Nephron progenitor cell (in vitro differentiated cells): ENCODE measurements at regions not wholly inside any gene's neighbourhood (a gene's known extent, or its start where the extent isn't known, plus 50 kb on each side); places are given as distances from the start of the nearest gene placed in this dataset.

Experiments used
- DNase-seq: peaks from one replicate; pipeline ENCODE4 v3.0.0; 2021
- H3K27ac Mint-ChIP-seq: 2 replicates; pipeline ENCODE4 v1.8.0; 2021; ENCODE audit warnings: mild to moderate bottlenecking, moderate library complexity, mixed read lengths
- H3K27me3 Mint-ChIP-seq: 2 replicates; pipeline ENCODE4 v1.8.0; 2021; ENCODE audit warnings: mild to moderate bottlenecking, low read depth, mixed read lengths; ENCODE audit not compliant: poor library complexity
- H3K36me3 Mint-ChIP-seq: 2 replicates; pipeline ENCODE4 v1.8.0; 2021; ENCODE audit warnings: low read depth, mixed read lengths
- H3K4me1 Mint-ChIP-seq: 2 replicates; pipeline ENCODE4 v1.8.0; 2021; ENCODE audit warnings: mixed read lengths
- H3K4me3 Mint-ChIP-seq: 2 replicates; pipeline ENCODE4 v1.8.0; 2021; ENCODE audit warnings: mild to moderate bottlenecking, moderate library complexity, mixed read lengths
- H3K9me3 Mint-ChIP-seq: 2 replicates; pipeline ENCODE4 v1.8.0; 2021; ENCODE audit warnings: mild to moderate bottlenecking, moderate library complexity, mixed read lengths
- TF ChIP-seq, protein P1 (sequence below): fragments of 200-600 bp; sonication (generic); IDR thresholded peaks from 2 replicates; pipeline ENCODE4 v1.5.0; 2021; ENCODE audit warnings: antibody characterized with exemption

DNA sequence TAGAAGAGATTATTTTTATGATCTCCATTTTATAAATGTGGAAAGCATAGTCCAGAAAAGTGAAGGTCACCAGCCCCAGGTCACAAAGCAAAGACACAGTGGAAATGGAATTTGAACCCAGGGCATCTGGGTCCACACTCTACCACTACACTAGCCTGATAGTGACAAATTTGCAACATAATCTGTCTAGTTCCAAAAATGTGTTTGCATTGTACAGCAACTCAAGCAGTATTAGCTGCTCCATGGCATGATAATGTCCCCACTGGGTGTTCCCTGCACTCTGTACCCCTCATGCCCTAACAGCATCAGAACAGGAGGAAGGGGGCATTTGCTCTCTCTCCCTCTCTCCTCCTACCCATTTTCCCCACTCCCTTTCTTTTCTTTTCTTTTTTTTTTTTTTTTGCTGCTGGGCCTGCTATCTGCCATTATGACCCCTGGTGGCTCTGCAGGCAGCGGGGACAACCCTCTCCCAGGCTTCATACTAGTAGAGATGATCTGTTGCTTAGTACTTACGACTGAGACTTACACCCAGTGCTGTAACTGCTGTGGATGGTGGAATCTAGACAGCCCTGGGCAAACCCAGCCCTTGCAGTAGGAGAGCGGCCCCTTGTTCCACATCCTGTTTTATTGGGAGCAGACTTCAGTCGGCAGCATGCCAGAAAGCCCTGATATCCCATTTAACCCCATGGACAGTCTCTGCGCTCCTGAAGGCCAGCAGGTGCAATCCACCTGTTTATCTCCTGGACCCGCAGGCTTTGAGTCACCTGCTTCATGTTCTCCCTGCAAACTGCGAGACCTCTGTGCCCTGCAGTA is 306.3 kb downstream of the SOX9 start:
- Mint-ChIP-seq H3K36me3 (no peaks in the 10 kb centered on the region), H3K27me3 (peaks cover 17% of the 10 kb centered on the region), H3K9me3 (no peaks in the 10 kb centered on the region), H3K4me1 (peaks cover 36% of the 10 kb centered on the region), H3K27ac (no peak overlapping the region), H3K4me3 (no peak overlapping the region)
- no peak for DNase-seq
- TF ChIP-seq, protein P1, sequence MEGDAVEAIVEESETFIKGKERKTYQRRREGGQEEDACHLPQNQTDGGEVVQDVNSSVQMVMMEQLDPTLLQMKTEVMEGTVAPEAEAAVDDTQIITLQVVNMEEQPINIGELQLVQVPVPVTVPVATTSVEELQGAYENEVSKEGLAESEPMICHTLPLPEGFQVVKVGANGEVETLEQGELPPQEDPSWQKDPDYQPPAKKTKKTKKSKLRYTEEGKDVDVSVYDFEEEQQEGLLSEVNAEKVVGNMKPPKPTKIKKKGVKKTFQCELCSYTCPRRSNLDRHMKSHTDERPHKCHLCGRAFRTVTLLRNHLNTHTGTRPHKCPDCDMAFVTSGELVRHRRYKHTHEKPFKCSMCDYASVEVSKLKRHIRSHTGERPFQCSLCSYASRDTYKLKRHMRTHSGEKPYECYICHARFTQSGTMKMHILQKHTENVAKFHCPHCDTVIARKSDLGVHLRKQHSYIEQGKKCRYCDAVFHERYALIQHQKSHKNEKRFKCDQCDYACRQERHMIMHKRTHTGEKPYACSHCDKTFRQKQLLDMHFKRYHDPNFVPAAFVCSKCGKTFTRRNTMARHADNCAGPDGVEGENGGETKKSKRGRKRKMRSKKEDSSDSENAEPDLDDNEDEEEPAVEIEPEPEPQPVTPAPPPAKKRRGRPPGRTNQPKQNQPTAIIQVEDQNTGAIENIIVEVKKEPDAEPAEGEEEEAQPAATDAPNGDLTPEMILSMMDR = no peak

DNA sequence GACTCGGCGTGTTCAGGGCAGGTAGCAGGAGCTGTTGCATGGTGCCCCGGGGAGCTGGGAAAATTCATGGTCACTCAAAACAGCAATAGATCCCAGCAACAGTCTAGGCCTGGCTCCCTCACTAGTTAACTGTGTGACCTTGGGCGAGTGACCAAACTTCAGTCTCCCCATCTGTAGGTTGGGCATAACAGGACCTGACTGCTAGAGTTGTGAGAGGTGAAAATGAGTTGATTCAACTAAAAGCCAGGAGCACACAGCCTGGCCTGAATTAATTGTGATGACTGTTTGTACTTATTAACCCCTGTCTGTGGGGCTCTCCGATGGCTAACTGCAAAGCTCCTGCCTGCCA is 306.9 kb downstream of the SOX9 start:
- H3K4me3 Mint-ChIP-seq = no peak overlapping the region
- no peak for DNase-seq
- TF ChIP-seq, protein P1 = no peak
- peaks cover 36% of the 10 kb centered on the region for H3K4me1 Mint-ChIP-seq
- H3K9me3 Mint-ChIP-seq = no peaks in the 10 kb centered on the region
- no peaks in the 10 kb centered on the region for H3K36me3 Mint-ChIP-seq
- H3K27ac Mint-ChIP-seq = no peak overlapping the region
- peaks cover 16% of the 10 kb centered on the region for H3K27me3 Mint-ChIP-seq

DNA sequence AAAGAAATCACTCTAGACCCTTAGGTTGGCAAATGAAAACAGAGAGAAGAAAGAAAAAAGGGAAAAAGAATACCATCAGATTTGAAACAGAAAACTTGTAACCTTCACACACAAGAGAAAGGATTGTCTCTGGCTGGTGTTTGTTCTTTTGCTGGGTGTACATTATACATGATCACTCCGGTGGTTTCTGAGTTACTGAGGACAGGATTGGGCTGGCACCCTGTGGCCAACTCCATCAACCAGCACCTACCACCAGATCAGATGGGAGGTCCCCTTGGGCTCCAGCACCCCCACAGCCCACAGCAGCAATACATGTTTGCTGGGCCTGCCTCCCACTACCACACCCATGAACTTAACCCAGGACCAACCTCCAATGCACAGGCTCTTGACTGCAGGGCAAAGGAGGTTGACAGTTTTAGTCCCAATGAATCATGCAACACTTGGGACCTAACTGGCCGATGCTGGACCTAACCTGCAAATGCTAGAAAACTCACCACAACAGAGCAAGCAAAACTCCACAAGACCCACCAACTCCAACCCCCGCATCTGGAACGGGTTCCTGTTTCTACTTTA is 308.3 kb downstream of the SOX9 start:
- Mint-ChIP-seq H3K27me3 (peaks cover 15% of the 10 kb centered on the region), H3K36me3 (no peaks in the 10 kb centered on the region)
- DNase-seq = no peak

DNA sequence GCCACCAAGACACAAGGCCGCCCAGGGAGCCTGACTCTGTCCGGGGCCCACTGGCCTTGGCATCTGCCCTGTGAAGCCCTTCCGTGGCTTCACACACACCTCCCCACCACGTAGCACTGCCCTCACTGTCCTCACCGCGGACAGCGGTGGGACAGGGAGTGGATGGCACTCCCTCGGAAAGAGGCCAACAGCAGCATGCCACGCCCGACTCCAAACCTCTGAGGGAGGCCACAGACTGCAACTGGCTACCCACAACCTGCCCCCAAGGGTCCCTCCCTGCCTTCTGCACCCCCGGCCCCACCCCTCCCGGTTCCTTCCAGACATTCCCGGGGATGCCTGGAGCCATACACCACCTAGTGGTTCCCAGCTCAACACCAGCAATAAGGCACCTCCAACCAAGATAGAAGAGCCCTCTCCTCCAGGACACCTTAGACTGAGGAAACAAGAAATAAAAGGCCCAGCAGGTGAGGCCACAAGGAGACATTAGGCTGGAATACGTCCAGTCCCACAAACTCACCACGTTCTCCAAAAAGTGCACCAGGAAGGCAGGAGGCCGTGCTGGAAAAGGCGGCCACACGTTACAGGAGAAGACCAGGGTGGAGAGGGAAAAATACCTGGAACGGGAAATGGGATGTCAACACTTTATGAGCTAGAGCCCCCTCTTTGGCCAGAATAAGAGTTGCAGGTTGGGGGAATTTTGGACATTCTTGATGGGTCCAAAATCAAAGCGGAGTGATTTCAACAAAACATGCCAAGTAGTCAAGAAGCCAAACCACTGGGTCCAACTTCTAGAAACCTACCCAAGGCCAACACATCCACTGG is 310.0 kb downstream of the SOX9 start:
- Mint-ChIP-seq H3K4me1 (peaks cover 24% of the 10 kb centered on the region), H3K9me3 (no peaks in the 10 kb centered on the region), H3K4me3 (no peak overlapping the region), H3K27me3 (peaks cover 13% of the 10 kb centered on the region), H3K36me3 (no peaks in the 10 kb centered on the region), H3K27ac (no peak overlapping the region)
- TF ChIP-seq, protein P1 = no peak
- DNase-seq = no peak

More for the DNA sequence above, 308.3 kb downstream of the SOX9 start:
- peaks cover 30% of the 10 kb centered on the region for H3K4me1 Mint-ChIP-seq
- no peak overlapping the region for H3K4me3 Mint-ChIP-seq
- TF ChIP-seq, protein P1 = no peak
- H3K9me3 Mint-ChIP-seq = no peaks in the 10 kb centered on the region
- H3K27ac Mint-ChIP-seq = no peak overlapping the region

DNA sequence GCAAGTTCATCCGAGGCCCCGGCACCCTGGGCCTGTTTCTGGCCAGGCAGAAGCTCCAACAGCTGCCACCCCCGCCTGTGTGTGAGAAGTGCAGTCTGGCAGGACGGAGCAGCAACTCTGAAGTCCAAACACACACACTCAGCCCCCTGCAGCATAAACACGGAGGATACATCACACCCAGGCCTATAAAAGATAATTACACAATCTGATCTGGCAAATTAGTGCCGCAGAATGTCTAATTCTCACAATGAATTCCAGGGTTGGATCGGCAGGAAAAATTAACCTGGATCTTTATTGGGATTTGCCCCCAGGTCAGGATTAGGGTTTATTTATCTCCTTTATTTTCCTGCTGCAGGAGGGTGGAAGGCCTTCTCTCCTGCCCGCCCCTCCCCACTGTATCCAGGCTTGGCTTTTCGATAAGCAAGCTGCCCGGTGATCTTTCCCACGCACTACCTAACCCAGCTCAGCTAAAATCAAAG is 311.4 kb downstream of the SOX9 start:
- H3K36me3 Mint-ChIP-seq = no peaks in the 10 kb centered on the region
- H3K9me3 Mint-ChIP-seq = no peaks in the 10 kb centered on the region
- DNase-seq = no peak
- H3K4me3 Mint-ChIP-seq = no peak overlapping the region
- H3K4me1 Mint-ChIP-seq = peaks cover 24% of the 10 kb centered on the region
- peaks cover 13% of the 10 kb centered on the region for H3K27me3 Mint-ChIP-seq
- TF ChIP-seq, protein P1 = no peak
- no peak overlapping the region for H3K27ac Mint-ChIP-seq
